ENCODE measurements at regions not wholly inside any gene's neighbourhood (a gene's known extent, or its start where the extent isn't known, plus 50 kb on each side); places are given as distances from the start of the nearest gene placed in this dataset.

DNA sequence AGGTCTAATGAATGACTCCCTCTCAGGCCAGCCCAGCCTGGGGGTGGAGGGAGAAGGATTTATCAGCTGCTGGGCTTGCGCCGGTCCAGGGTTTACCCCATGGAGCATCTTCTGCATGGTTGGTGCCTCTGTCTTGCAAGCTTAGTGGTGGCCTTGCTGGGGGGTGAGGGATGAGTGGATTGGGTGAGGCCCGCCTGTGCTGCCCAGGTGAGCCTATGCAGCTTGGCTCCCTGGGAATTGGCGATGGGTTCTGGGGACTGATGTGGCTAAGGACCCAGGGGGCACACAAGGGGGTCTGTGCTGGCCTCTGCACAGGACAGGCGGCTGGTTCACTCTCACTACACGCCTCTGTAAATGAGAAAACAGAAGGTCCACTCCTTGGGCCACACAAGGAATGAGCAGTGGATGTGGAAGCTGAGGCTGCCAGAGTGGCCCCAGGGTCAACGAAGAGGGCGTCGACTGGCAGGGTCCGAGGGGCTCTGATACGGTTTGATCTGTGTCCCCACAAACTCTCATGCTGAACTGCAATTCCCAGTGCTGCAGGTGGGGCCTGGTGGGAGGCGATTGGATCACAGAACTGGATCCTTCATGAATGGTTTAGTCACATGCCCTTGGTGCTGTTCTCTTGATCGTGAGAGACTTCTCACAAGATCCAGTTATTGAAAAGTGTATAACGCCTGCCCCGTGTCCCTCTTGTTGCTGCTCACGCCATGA is 151.6 kb upstream of the HDAC4 start:
- H3K79me2 ChIP-seq (ENCODE audit: insufficient read depth, low read length): no peaks in the 10 kb centered on the region
- no peaks in the 10 kb centered on the region for H4K20me1 ChIP-seq (ENCODE audit: insufficient read depth, low read length)
- H2AFZ ChIP-seq (ENCODE audit: low read length): no peak overlapping the region
- H3K36me3 ChIP-seq (ENCODE audit: insufficient read depth, low read length): no peaks in the 10 kb centered on the region
- TF ChIP-seq EZH2 (IDR thresholded peaks at IDR 0.05; ENCODE audit: borderline replicate concordance, low read length): no peak
- TF ChIP-seq CTCF (IDR thresholded peaks at IDR 0.05; ENCODE audit: low read length): no peak
- no peaks in the 10 kb centered on the region for H3K9me3 ChIP-seq (ENCODE audit: low read length)
- no peak overlapping the region for H3K4me3 ChIP-seq (ENCODE audit: low read depth, low read length, poor library complexity, severe bottlenecking)
- H3K4me2 ChIP-seq (ENCODE audit: low read length): no peak overlapping the region
- no peaks in the 10 kb centered on the region for H3K4me1 ChIP-seq (ENCODE audit: insufficient read depth, low read length, severe bottlenecking)
- H3K9me2 ChIP-seq (ENCODE audit: low read depth, low read length): no peaks in the 10 kb centered on the region
- H3F3A ChIP-seq (ENCODE audit: insufficient read depth, low read length): no peaks in the 10 kb centered on the region
- no peak overlapping the region for H3K27ac ChIP-seq (ENCODE audit: low read depth, low read length, poor library complexity, severe bottlenecking)
- H3K27me3 ChIP-seq (ENCODE audit: insufficient read depth, low read length): no peaks in the 10 kb centered on the region; the same call in 1 of the 2 replicates
- H3K9ac ChIP-seq (ENCODE audit: low read length): no peak overlapping the region

DNA sequence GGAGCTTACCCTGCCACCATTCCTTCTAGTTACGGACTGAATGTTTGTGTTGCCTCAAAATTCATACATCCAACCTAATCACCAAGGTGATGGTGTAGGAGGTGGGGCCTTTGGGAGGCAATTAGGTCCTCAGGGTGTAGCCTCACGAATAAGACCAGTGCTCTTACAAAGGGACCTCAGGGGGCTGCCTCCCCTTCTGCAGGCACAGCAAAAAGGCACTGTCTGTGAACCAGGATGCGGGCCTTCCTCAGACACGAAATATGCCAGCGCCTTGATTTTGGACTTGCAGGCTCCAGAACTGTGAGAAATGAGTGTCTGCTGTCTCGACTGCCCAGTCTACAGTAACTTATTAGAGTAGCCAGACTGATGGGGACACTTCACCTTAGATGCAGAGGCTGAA is 150.4 kb upstream of the HDAC4 start:
- Histone ChIP-seq H4K20me1 (ENCODE audit: insufficient read depth, low read length) (no peaks in the 10 kb centered on the region), H3F3A (ENCODE audit: insufficient read depth, low read length) (no peaks in the 10 kb centered on the region), H3K4me3 (ENCODE audit: low read depth, low read length, poor library complexity, severe bottlenecking) (no peak overlapping the region), H3K4me1 (ENCODE audit: insufficient read depth, low read length, severe bottlenecking) (no peaks in the 10 kb centered on the region), H3K27ac (ENCODE audit: low read depth, low read length, poor library complexity, severe bottlenecking) (no peak overlapping the region), H3K27me3 (ENCODE audit: insufficient read depth, low read length) (no peaks in the 10 kb centered on the region; the same call in 1 of the 2 replicates), H3K4me2 (ENCODE audit: low read length) (no peak overlapping the region), H3K9me3 (ENCODE audit: low read length) (no peaks in the 10 kb centered on the region), H3K9ac (ENCODE audit: low read length) (no peak overlapping the region), H3K36me3 (ENCODE audit: insufficient read depth, low read length) (no peaks in the 10 kb centered on the region), H3K9me2 (ENCODE audit: low read depth, low read length) (no peaks in the 10 kb centered on the region), H2AFZ (ENCODE audit: low read length) (no peak overlapping the region), H3K79me2 (ENCODE audit: insufficient read depth, low read length) (no peaks in the 10 kb centered on the region)
- TF ChIP-seq CTCF (IDR thresholded peaks at IDR 0.05; ENCODE audit: low read length) (no peak), EZH2 (IDR thresholded peaks at IDR 0.05; ENCODE audit: borderline replicate concordance, low read length) (no peak)

GRCh38 chr2:239550357-239550756 is 149.5 kb upstream of the HDAC4 start:
- H3K4me3 ChIP-seq (ENCODE audit: low read depth, low read length, poor library complexity, severe bottlenecking): no peak overlapping the region
- TF ChIP-seq EZH2 (IDR thresholded peaks at IDR 0.05; ENCODE audit: borderline replicate concordance, low read length) (no peak), CTCF (IDR thresholded peaks at IDR 0.05; ENCODE audit: low read length) (no peak)
- no peak overlapping the region for H3K4me2 ChIP-seq (ENCODE audit: low read length)
- no peak overlapping the region for H3K27ac ChIP-seq (ENCODE audit: low read depth, low read length, poor library complexity, severe bottlenecking)
- H3K9me2 ChIP-seq (ENCODE audit: low read depth, low read length): no peaks in the 10 kb centered on the region
- H3K27me3 ChIP-seq (ENCODE audit: insufficient read depth, low read length): no peaks in the 10 kb centered on the region; the same call in 1 of the 2 replicates
- H3K9ac ChIP-seq (ENCODE audit: low read length): no peak overlapping the region
- H3K36me3 ChIP-seq (ENCODE audit: insufficient read depth, low read length): no peaks in the 10 kb centered on the region
- no peaks in the 10 kb centered on the region for H3K4me1 ChIP-seq (ENCODE audit: insufficient read depth, low read length, severe bottlenecking)
- no peaks in the 10 kb centered on the region for H3F3A ChIP-seq (ENCODE audit: insufficient read depth, low read length)
- no peaks in the 10 kb centered on the region for H4K20me1 ChIP-seq (ENCODE audit: insufficient read depth, low read length)
- no peaks in the 10 kb centered on the region for H3K9me3 ChIP-seq (ENCODE audit: low read length)
- H3K79me2 ChIP-seq (ENCODE audit: insufficient read depth, low read length): no peaks in the 10 kb centered on the region
- no peak overlapping the region for H2AFZ ChIP-seq (ENCODE audit: low read length)

Measured in OCI-LY1 (cell line).